ENCODE measurements at regions not wholly inside any gene's neighbourhood (a gene's known extent, or its start where the extent isn't known, plus 50 kb on each side); places are given as distances from the start of the nearest gene placed in this dataset.

GRCh38 chr2:2981000-2981399 is 396.6 kb downstream of the EIPR1 start:
- TF ChIP-seq POLR2A (IDR thresholded peaks at IDR 0.05) (no peak), CTCF (IDR thresholded peaks at IDR 0.05) (no peak)
- no peak overlapping the region for H3K4me3 ChIP-seq
- H3K4me1 ChIP-seq (replicated peaks in 1 of 2): no peaks in the 10 kb centered on the region
- H3K9me3 ChIP-seq (replicated peaks in 1 of 3): no peaks in the 10 kb centered on the region
- WGBS, 4 donors: 40 to 61% (median 56%) methylated on average over 1 of the region's 1 CpG
- no peak overlapping the region for H3K27ac ChIP-seq
- DNase-seq: no peak
- intact Hi-C loops (cut with DNase I): no loop called here
- no peaks in the 10 kb centered on the region for H3K27me3 ChIP-seq
- no peaks in the 10 kb centered on the region for H3K36me3 ChIP-seq (replicated peaks in 1 of 2)

- Histone ChIP-seq H3K9me3 (replicated peaks in 1 of 3) (no peaks in the 10 kb centered on the region), H3K27ac (no peak overlapping the region), H3K4me3 (no peak overlapping the region), H3K36me3 (replicated peaks in 1 of 2) (no peaks in the 10 kb centered on the region), H3K27me3 (no peaks in the 10 kb centered on the region), H3K4me1 (replicated peaks in 1 of 2) (no peaks in the 10 kb centered on the region)
- no peak for DNase-seq
- 33 to 55% (median 46%) methylated on average over 2 of the region's 2 CpGs for WGBS, 4 donors
- TF ChIP-seq CTCF (IDR thresholded peaks at IDR 0.05) (no peak), POLR2A (IDR thresholded peaks at IDR 0.05) (no peak)
- intact Hi-C loops (cut with DNase I): no loop called here
These were observed 402.6 kb downstream of the EIPR1 start for GRCh38 chr2:2974982-2975381.

- Histone ChIP-seq H3K27me3 (no peaks in the 10 kb centered on the region), H3K36me3 (replicated peaks in 1 of 2) (no peaks in the 10 kb centered on the region), H3K4me1 (replicated peaks in 1 of 2) (no peaks in the 10 kb centered on the region), H3K4me3 (no peak overlapping the region), H3K9me3 (replicated peaks in 1 of 3) (peaks cover 0 to 7% (median 0%) of the 10 kb centered on the region in 3 donors), H3K27ac (no peak overlapping the region)
- no peak for TF ChIP-seq POLR2A (IDR thresholded peaks at IDR 0.05)
- no peak for TF ChIP-seq CTCF (IDR thresholded peaks at IDR 0.05)
- DNase-seq: no peak
- 57 to 71% (median 65%) methylated on average over 17 of the region's 17 CpGs for WGBS, 4 donors
- intact Hi-C loops (cut with DNase I): no loop called here
These were observed 417.0 kb downstream of the EIPR1 start for GRCh38 chr2:2960441-2961133.

- Histone ChIP-seq H3K36me3 (replicated peaks in 1 of 2) (no peaks in the 10 kb centered on the region), H3K9me3 (replicated peaks in 1 of 3) (no peaks in the 10 kb centered on the region), H3K27ac (no peak overlapping the region), H3K4me1 (replicated peaks in 1 of 2) (no peaks in the 10 kb centered on the region), H3K27me3 (no peaks in the 10 kb centered on the region), H3K4me3 (no peak overlapping the region)
- 59 to 84% (median 75%) methylated on average over 9 to 11 of the region's 11 CpGs for whole genome bisulfite sequencing, 4 donors
- no peak for DNase-seq
- intact Hi-C loops (cut with DNase I): no loop called here
- TF ChIP-seq POLR2A (IDR thresholded peaks at IDR 0.05): no peak
- no peak for TF ChIP-seq CTCF (IDR thresholded peaks at IDR 0.05)
These were observed 427.1 kb downstream of the EIPR1 start for GRCh38 chr2:2950403-2950952.
